ENCODE measurements at regions not wholly inside any gene's neighbourhood (a gene's known extent, or its start where the extent isn't known, plus 50 kb on each side); places are given as distances from the start of the nearest gene placed in this dataset.

GRCh38 chr16:73890186-73891128 is 406.2 kb upstream of the PSMD7 start:
- Histone ChIP-seq H3K27me3 (replicated peaks in 1 of 4; ENCODE audit: control insufficient read depth in 3 of 4, extremely low read depth in 1 of 4, insufficient read depth in 3 of 4, low read length in 3 of 4) (no peaks in the 10 kb centered on the region), H2BK20ac (ENCODE audit: low read length) (no peak overlapping the region), H4K8ac (ENCODE audit: extremely low read depth, insufficient read depth, low read length) (no peak overlapping the region), H3K9ac (replicated peaks in 1 of 4; ENCODE audit: extremely low read depth in 1 of 4, low read depth in 3 of 4, low read length in 3 of 4) (peak overlapping the region in 1 of 4 experiments; percentile 47; a peak in 1 of 7 replicates), H3K36me3 (ENCODE audit: control insufficient read depth in 2 of 4, insufficient read depth in 4 of 4, low read length in 3 of 4) (no peaks in the 10 kb centered on the region), H3K14ac (ENCODE audit: insufficient read length) (no peak overlapping the region), H3K4me2 (ENCODE audit: insufficient read depth in 1 of 2, low read depth in 2 of 2, low read length in 2 of 2) (peak overlapping the region; percentile 71 to 88), H2BK12ac (ENCODE audit: low read depth, low read length) (no peak overlapping the region), H3K4me1 (replicated peaks in 1 of 4; ENCODE audit: control insufficient read depth in 3 of 4, insufficient read depth in 4 of 4, low read length in 3 of 4) (peaks cover 0 to 12% (median 5%) of the 10 kb centered on the region in 4 experiments; a peak in 4 of 7 replicates), H3K79me2 (ENCODE audit: control insufficient read depth in 1 of 2, insufficient read depth in 2 of 2, low read length in 2 of 2) (no peaks in the 10 kb centered on the region), H3K18ac (ENCODE audit: extremely low read depth, low read length) (no peak overlapping the region), H2BK15ac (ENCODE audit: low read length) (no peak overlapping the region), H3K79me1 (ENCODE audit: low read depth, low read length) (no peaks in the 10 kb centered on the region), H4K91ac (replicated peaks; ENCODE audit: insufficient read length, low read length) (no peak overlapping the region), H2BK5ac (ENCODE audit: low read depth, low read length) (no peak overlapping the region), H3K4ac (replicated peaks; ENCODE audit: insufficient read length, low read depth, low read length) (no peak overlapping the region), H4K20me1 (replicated peaks in 1 of 2; ENCODE audit: control insufficient read depth in 1 of 2, insufficient read depth in 2 of 2, low read length in 2 of 2) (no peaks in the 10 kb centered on the region), H3K23me2 (ENCODE audit: low read depth, low read length) (peaks cover 8% of the 10 kb centered on the region), H3K9me3 (ENCODE audit: insufficient read depth in 2 of 2, low read depth in 1 of 2, low read length in 1 of 2) (no peaks in the 10 kb centered on the region), H4K5ac (ENCODE audit: insufficient read length, low read depth, low read length) (no peak overlapping the region), H2AFZ (ENCODE audit: low read length) (peak overlapping the region; percentile 7; the same call in 1 of the 2 replicates), H3K56ac (replicated peaks; ENCODE audit: insufficient read length, low read depth, low read length) (no peak overlapping the region), H3K23ac (ENCODE audit: insufficient read length) (no peak overlapping the region), H3K27ac (ENCODE audit: low read depth, low read length) (no peak overlapping the region), H2BK120ac (replicated peaks; ENCODE audit: low read depth, low read length) (no peak overlapping the region), H2AK5ac (ENCODE audit: low read depth, low read length) (no peak overlapping the region; the same call in 1 of the 2 replicates), H3K4me3 (ENCODE audit: extremely low read depth in 1 of 4, insufficient read depth in 2 of 4, low read depth in 3 of 4, low read length in 4 of 4) (peak overlapping the region; percentile 3 to 61 (median 36); a peak in 5 of 8 replicates)
- CTCF ChIA-PET (ENCODE audit: partially characterized antibody): interaction anchor here (0.6 to 1.9 kb wide), 9 partner anchors 8 to 1241 kb away, joined by 3 to 7 read pairs (median 3); no protein-coding TSS in a partner anchor
- DNase-seq (ENCODE audit: low read depth in 1 of 2, low spot score in 2 of 2) (no peak), FAIRE-seq (no peak)
- WGBS, 2 experiments (ENCODE audit: extremely low coverage in 1 of 2, insufficient coverage in 1 of 2, insufficient read length in 1 of 2, insufficient replicate concordance in 2 of 2, low coverage in 1 of 2, low lambda C conversion rate in 2 of 2, missing lambda C conversion rate in 1 of 2): 45% methylated on average over 19 of the region's 23 CpGs; no CpG with 5 or more reads in 1 of the 2 experiments
- POLR2A ChIA-PET (ENCODE audit: partially characterized antibody): interaction anchor here (1.2 to 1.6 kb wide), 3 partner anchors 8 to 145 kb away, joined by 3 to 11 read pairs (median 4); no protein-coding TSS in a partner anchor
- TF ChIP-seq E2F6 (IDR thresholded peaks at IDR 0.05) (no peak), KDM1A (IDR thresholded peaks at IDR 0.05; ENCODE audit: borderline replicate concordance, low read length) (no peak), PHF8 (conservative IDR thresholded peaks at IDR 0.05; ENCODE audit: low read depth, low read length) (no peak), TCF12 (IDR thresholded peaks at IDR 0.05; ENCODE audit: low read depth, low read length) (no peak), POU5F1 (IDR thresholded peaks at IDR 0.05; ENCODE audit: low read depth, low read length) (no peak), RAD21 (IDR thresholded peaks at IDR 0.05 in 1 of 2, conservative IDR thresholded peaks at IDR 0.05 in 1 of 2; ENCODE audit: low read depth in 2 of 2, low read length in 2 of 2) (no peak)
- TF ChIP-seq, protein P1, sequence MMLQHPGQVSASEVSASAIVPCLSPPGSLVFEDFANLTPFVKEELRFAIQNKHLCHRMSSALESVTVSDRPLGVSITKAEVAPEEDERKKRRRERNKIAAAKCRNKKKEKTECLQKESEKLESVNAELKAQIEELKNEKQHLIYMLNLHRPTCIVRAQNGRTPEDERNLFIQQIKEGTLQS (IDR thresholded peaks at IDR 0.05; ENCODE audit: insufficient read depth, low read depth, low read length): no peak
- TF ChIP-seq, protein P2, sequence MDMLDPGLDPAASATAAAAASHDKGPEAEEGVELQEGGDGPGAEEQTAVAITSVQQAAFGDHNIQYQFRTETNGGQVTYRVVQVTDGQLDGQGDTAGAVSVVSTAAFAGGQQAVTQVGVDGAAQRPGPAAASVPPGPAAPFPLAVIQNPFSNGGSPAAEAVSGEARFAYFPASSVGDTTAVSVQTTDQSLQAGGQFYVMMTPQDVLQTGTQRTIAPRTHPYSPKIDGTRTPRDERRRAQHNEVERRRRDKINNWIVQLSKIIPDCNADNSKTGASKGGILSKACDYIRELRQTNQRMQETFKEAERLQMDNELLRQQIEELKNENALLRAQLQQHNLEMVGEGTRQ (IDR thresholded peaks at IDR 0.05; ENCODE audit: low read length): no peak

Measured in H1 (cell line).